Activated CD8-positive, alpha-beta memory T cell treated with anti-CD3 and anti-CD28 coated beads for 36 hours (primary cell): ENCODE measurements at regions not wholly inside any gene's neighbourhood (a gene's known extent, or its start where the extent isn't known, plus 50 kb on each side); places are given as distances from the start of the nearest gene placed in this dataset.
"Not testable (repeated sequence)": the region's sequence is repeated elsewhere in the genome, so short reads cannot be mapped to it uniquely, and the experiment has no call there.

ENCODE experiments used
- CTCF ChIA-PET: fragments of 350-600 bp; sonication (Branson Sonifier 250); formaldehyde crosslinking; loops from one replicate; lab custom pipeline; 2021; ENCODE audit warnings: antibody characterized with exemption; lab: Charles Lee
- POLR2A ChIA-PET: fragments of 350-600 bp; sonication (Branson Sonifier 250); formaldehyde crosslinking; loops from one replicate; lab custom pipeline; 2021; ENCODE audit warnings: antibody characterized with exemption; lab: Charles Lee

DNA sequence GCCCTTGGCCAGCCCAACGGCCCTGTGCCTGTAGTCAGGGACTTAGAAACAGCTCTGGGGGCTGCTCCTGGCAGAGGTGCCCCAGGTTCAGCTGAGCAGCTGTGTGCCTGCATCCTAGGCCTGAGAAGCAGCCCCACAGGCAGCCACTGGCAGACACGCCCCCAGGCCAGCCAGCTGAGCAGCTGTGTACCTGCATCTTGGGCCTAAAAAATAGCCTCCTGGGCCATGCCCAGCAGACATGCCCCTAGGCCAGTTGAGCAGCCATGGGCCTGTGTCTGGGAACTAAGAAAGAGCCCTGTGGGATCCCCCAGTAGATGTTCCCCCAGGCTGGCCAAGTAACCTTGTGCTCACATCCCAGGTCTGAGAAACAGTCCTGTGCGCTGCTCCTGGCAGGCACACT lies 64.0 kb downstream of the TBR1 start:
- POLR2A ChIA-PET: no interaction called here
- CTCF ChIA-PET: no interaction called here

DNA sequence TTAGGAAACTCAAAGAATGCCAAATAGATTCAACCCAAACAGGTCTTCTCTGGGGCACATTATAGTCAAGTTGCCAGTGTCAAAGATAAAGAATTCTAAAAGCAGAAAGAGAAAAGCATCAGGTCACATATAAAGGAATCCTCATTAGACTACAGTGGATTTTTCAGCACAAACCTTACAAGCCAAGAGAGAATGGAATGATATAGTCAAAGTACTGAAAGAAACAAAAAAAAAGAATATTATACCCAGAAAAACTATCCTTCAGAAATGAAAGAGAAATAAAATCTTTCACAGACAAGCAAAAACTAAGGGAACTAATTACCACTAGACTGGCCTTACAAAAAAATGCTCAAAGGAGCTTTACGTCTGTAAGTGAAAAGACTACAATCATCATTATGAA lies 65.5 kb downstream of the TBR1 start:
- CTCF ChIA-PET: no interaction called here
- POLR2A ChIA-PET: no interaction called here

DNA sequence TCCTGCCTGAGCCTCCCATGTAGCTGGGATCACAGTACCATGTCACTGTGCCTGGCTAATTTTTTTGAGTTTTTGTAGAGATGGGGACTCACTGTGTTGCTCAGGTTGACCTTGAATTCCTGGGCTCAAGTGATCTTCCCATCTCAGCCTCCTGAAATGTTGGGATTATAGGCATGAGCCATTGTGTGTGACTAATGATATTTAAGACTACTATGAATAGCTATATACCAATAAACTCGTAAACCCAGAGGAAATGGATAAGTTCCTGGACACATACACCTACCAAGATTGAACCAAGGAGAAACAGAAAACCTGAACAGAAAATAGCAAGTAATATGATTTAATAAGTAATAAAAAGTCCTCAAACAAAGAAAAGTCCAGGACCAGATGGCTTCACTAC lies 68.0 kb downstream of the TBR1 start:
- ChIA-PET POLR2A (no interaction called here), CTCF (no interaction called here)

DNA sequence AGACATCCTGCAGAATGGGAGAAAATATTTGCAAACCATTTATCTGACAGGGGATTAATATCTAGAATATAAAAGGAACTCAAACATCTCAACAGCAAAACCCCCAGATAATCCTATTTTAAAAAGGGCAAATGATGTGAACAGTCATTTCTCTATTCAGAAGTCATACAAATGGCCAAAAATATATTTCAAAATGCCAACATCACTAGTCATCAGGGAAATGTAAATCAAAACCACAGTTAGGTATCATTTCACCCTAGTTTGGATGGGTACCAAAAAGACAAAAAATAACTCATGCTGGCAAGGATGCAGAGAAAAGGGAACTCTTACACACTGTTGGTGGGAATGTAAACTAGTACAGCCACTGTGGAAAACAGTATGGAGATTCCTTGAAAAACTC lies 70.0 kb downstream of the TBR1 start:
- CTCF ChIA-PET: no interaction called here

DNA sequence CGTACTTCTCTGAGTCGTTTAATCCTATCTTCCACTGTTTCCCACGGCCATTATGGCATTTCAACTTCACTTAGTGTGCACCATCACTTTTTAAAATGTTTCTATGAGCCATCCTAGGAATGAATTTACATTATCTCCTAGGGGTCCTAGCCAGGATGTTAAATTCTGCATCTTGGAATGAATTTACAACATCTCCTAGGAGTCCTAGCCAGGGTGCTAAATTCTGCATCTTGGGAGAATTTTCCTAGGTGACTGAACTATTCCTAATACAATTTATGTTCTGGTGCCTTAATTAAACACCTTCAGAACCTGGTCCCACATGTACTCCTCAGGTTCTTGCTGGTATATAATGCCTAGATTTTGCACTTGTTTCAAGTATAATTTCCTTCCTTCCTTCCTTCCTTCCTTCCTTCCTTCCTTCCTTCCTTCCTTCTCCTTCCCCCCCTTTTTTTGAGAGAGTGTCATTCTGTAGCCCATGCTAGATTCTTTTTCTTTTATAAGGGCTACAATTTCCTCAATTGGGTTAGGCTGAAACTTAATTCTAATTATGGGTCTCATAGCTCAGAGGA lies 72.1 kb downstream of the TBR1 start:
- ChIA-PET CTCF (no interaction called here), POLR2A (no interaction called here)

More for the DNA sequence above, 70.0 kb downstream of the TBR1 start:
- POLR2A ChIA-PET: no interaction called here

DNA sequence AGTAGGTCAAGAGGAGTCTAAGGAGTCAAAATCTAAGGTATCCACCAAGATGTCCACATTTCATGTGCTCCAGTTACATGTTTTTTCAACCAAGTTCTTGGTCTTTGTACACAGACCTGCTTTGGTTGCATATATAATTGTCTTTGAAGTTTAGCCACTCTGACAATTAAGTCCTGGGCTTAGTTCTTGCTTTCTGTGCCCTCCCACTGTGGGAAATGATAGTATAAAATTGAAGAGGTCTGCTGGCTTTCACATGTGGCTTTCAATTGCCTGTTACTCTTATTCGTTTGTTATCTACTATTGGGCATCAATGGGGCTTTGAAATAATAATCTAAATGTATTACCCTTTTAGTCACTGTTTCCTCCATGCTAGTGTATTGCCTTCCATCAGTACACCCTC lies 72.8 kb downstream of the TBR1 start:
- CTCF ChIA-PET: no interaction called here
- POLR2A ChIA-PET: no interaction called here

DNA sequence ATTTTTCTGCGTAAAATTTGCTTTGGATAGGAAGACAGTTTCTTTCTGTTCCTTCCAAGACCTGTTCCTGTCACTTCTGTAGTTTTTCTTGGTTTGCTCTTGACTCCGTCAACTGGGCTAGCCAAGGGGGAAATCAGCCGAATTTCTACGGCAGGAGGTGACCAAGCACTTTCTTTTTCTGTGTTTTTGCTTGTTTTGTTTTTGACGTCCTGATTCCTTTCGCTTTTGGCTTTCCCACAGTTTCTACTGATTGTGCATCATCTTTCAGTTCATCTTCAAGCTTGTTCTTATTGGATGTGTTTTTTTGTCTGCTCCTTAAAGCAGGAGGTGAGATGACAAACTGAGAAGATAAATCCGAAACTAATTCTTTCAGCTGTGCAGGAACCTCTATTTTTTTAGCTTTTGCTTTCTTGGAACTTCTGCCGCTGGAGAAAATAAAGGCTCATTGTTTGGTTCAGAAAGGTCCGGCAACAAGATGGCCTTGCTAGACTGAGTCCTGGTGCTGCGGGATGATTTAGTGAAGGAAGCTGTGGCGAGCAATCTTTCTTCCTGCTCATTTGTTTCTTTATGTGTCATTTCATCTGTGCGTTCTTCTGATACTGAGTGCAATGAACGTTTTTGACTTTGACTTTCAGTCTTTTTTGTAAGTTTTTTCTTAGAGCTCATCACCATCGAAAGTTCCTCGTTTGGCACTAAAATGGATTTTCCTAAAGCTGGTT lies 85.0 kb downstream of the TBR1 start:
- POLR2A ChIA-PET, CTCF ChIA-PET: not testable (repeated sequence)

DNA sequence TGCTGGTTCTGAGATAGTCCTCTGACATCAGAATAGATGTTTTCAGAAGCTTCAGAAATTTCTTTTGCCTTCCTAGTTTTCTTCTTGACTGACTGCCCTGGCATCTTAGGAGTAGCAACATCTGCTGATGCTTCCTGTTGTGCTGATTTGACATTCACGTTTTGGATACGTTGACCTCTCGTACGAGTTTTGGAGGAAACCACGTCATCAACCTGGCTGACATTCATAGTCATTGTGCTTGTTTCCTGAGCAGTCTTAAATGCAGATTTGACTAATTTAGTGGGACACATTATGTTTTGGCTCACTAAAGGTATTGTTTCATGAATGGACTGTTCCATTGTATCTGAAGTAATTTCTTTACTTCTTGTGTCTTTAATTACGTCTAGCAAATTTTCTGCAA lies 86.2 kb downstream of the TBR1 start:
- CTCF ChIA-PET, POLR2A ChIA-PET: not testable (repeated sequence)

DNA sequence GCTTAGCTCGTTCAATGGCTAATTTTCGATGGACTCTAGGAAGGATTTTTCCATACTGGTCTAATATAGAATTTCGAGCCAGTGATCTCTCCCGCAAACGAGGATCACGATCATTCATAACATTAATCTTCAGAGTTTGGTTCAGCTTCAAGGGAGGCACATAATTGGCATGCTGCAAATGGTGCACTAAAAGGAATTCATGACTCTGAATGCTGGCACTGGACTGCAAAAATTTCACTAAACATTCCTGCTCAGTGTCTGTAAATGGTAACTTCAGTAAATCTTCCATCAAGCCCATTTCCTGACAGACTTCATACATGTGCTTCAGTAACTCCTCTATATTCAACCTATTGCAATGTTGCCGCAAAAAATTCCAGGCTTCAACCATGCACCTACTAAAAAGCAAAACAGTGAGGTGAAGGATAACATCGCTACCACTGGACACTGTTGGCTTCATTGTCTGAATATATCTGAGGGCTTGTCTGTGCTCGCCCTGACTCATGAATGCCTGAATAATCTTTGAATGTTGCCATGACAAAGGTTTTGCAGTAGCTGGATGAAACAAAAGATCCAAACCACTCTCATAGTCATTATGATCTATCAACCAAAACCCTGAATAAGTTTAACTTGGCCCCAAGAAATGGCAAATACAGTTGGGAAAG lies 88.7 kb downstream of the TBR1 start:
- CTCF ChIA-PET, POLR2A ChIA-PET: not testable (repeated sequence)

DNA sequence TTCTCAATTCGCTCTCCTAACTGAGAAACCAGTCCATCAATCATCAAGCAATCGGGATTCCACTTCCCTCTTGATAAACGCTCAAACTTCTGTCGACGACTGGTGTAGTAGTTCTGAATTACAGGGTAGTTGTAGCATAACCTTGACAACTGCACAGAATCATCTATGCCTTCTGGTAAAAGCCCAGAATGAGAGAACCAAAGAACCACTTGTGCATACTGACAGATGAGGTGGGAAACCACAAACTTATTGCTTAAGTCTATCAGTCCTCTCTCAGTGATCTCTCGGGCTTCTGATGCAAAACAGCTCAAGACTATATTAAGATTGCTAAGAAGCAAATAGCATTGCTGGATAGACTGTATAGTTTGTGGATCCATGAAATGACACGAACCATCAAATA lies 89.4 kb downstream of the TBR1 start:
- POLR2A ChIA-PET, CTCF ChIA-PET: not testable (repeated sequence)

DNA sequence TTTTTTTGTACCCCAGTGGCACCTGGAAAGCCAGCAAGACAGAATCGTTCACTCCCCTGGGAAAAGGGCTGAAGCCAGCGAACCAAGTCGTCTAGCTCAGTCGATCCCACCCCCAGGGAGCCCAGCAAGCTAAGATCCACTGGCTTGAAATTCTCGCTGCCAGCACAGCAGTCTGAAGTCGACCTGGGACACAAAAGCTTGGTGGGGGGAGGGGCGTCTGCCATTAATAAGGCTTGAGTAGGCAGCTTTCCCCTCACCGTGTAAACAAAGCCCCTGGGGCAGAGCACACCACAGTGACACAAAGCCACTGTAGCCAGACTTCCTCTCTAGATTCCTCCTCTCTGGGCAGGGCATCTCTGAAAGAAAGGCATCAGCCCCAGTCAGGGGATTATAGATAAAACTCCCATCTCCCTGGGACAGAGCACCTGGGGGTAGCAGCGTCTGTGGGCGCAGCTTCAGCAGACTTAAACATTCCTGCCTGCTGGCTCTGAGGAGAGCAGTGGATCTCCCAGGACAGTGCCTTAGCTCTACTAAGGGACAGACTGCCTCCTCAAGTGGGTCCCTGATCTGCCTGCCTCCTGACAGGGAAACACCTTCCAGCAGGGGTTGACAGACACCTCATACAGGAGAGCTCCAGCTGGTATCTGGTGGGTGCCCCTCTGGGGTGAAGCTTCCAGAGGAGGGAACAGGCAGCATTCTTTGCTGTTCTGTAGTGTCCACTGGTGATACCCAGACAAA lies 97.4 kb downstream of the TBR1 start:
- CTCF ChIA-PET, POLR2A ChIA-PET: not testable (repeated sequence)

DNA sequence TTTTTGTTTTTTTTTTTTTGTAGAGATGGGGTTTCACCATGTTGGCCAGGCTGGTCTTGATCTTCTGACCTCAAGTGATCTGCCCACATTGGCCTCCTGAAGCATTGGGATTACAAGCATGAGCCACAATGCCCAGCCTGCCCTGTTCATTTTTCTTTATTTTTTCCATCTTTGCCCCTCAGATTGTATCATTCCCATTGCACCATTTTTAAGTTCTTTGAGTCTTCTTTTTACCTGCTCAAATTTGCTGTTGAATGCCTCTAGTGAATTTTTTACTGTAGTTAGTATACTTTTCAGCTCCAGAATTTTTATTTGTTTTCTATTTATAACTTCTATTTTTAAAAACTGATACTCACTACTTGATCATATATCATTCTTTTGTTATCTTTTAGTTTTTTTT lies 101.4 kb upstream of the SLC4A10 start:
- ChIA-PET POLR2A (no interaction called here), CTCF (no interaction called here)

DNA sequence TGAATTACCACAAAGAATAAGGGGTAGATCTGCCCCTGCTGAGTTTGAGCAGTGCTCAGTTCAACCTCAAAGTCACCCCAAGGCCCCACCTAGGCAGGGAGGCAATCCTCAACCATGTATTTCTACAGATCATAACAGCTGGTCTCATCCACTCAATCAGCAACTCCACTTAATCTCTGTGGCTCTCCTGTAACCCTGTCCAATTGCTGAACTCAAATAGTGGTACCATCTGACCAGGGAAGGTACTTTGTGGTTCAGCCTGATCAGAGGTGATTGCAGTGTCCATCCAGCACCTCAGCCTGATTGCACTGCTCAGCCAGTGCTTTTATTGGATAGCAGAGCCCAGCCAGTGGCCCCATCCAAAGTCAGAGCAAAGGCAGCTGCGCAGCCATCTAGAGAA lies 91.0 kb upstream of the SLC4A10 start:
- ChIA-PET POLR2A (no interaction called here), CTCF (no interaction called here)

DNA sequence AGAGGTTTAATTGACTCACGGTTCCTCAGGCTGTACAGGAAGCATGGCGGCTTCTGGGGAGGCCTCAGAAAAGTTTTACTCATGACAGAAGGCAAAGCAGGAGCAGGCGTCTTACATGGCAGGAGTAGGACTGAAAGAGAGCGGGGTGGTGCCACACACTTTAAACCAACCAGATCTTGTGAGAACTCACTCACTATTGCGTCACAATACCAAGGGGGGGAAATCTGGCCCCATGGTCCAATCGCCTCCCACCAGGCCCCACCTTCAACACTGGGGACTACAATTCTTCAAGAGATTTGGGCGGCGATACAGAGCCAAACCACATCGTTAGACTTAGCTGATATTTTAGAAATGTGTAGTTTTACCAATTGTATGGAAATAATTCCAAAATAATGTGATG lies 77.6 kb upstream of the SLC4A10 start:
- ChIA-PET POLR2A (no interaction called here), CTCF (no interaction called here)

DNA sequence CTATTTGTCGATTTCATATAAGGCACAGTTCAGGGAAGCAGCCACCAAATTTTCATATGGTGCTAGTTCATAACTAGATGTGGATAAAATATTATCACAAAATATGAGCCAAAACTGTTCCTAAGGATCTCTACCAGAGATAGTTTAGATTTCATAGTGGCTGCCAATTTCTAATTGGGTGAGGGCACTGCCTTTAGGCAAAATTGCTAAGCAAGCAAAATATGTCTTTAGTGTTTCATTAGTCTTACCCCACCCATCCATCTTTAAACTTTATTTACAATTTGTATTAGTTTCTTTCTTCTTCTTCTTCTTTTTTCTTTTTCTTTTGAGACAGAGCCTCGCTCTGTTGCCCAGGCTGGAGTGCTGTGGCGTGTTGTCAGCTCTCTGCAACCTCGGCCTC lies 77.1 kb upstream of the SLC4A10 start:
- ChIA-PET POLR2A (no interaction called here), CTCF (no interaction called here)

DNA sequence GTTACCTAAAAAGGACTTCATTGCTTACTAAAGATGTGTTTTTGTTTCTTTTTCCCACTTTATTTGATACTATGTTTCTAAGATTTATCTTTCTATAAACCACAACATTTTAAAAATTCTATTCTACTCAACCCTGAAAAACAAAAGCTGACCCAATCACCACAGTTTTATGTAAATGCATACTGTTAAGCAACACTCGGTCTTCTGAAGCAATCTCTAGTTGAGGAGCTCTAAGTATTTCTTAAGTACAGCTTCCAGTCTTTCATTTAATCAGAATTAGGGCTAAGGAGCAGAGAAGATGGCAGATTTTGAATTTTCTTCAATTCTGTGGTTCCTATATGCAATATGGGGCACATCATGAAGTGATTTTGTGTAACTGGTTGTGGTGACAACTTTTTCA lies 72.2 kb upstream of the SLC4A10 start:
- POLR2A ChIA-PET: no interaction called here
- CTCF ChIA-PET: no interaction called here

DNA sequence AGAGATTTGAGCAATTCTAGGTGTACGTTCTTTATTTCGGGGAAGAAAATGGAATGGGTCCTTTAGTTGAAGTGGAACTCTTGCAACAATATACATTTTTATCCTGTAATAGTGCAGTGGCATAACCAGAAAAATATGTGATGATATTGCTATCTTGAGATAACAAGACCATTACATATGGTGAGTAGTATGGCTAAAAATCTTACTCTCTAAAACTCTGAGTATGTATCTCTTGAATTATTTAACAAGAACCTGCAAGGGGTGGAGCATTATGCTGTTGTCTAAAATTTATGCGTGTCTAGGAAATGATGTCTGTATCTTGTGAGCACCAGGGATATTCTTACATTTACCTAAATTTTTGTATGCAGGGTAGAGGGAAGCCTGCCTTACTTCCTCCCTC lies 68.4 kb upstream of the SLC4A10 start:
- CTCF ChIA-PET: no interaction called here
- POLR2A ChIA-PET: no interaction called here

DNA sequence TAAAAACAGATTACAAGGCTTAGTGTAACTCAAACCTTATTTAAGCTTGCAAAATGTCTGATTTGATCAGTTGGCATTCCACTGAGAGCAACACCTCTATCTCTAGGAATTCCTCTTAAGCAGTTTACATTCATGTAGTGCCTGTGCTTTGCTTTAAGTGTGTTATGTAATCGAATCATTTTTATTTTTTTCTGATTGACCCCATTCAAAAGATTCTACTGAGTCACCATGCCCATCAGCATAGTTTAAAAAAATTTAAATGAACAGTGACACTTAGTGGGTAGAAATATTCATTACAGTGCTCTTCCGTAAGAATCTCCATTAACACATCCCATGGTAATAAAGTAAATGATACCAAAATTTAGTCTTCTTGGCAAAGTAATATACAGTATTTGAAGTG lies 67.8 kb upstream of the SLC4A10 start:
- CTCF ChIA-PET: no interaction called here
- POLR2A ChIA-PET: no interaction called here

DNA sequence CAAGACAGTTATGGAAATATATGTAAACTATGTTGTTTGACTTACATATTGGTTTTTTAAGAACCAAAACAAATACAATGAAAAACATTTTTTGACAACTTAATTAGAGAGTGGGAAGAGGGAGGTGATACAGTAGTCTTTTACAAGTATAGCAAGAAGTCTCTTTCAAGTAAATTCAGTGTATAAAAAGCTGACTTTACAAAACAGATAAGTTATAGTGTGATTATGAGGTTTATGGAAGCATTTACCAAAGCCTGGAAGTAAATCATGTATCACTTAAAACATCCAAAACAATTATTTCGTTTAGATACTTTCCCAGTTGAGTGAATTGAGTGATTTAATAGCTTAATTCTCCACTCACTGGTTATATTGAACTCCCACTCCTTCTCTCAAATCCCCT lies 66.7 kb upstream of the SLC4A10 start:
- ChIA-PET POLR2A (no interaction called here), CTCF (no interaction called here)

DNA sequence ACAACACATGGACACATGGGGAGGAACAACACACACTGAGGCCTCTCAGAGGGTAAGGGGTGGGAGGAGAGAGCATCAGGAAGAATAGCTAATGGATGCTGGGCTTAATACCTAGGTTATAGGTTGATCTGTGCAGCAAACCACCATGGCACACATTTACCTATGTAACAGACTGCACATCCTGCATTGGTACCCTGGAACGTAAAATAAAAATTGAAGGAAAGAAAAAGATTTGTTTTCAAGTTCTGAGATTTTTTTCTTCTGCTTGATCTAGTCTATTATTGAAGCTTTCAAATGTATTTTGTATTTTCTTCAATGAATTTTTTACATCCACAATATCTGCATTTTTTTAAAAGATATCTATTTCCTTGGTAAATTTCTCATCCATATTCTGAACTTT lies 59.3 kb upstream of the SLC4A10 start:
- ChIA-PET CTCF (no interaction called here), POLR2A (no interaction called here)

DNA sequence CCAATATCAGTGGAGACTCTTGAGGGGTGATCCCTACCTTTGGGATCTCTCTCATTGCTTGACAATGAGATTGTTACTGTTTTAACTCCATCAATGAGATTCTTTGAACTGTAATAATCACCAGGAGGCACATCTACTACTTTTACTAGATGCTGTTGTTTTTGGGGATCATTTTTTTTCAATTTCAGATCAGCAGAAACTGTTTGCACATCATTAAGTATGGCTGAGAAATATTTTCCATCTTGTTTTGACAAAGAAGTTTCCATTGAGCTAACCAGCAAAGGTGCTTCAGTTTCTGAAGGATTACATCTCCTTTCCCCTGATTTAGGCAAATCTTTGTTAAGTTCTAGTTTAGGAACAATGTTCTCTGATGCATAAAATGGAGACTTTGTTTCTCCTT lies 54.8 kb upstream of the SLC4A10 start:
- CTCF ChIA-PET: no interaction called here

More for the DNA sequence above, 54.8 kb upstream of the SLC4A10 start:
- POLR2A ChIA-PET: no interaction called here
